ENCODE measurements at regions not wholly inside any gene's neighbourhood (a gene's known extent, or its start where the extent isn't known, plus 50 kb on each side); places are given as distances from the start of the nearest gene placed in this dataset.

DNA sequence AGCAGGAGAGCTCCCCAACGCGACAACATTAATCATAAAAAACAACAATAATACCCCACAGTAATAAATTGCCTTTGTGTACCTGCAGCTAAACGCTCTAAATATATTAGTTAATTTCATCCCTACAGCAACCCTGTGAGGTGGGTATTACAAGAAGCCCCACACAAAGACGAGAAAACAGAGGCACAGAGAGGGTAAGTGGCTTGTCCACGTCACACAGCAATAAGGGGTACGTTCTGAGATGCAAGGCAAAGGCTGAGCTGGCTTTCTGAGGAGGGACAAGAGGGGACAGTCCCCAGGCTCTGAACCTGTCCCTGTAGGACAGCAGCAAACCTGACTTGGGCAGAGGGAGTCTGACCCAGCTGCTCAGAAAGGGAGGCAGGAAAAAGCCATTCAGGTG, 78.2 kb downstream of the NCOR2 start:
- no peak for DNase-seq

DNA sequence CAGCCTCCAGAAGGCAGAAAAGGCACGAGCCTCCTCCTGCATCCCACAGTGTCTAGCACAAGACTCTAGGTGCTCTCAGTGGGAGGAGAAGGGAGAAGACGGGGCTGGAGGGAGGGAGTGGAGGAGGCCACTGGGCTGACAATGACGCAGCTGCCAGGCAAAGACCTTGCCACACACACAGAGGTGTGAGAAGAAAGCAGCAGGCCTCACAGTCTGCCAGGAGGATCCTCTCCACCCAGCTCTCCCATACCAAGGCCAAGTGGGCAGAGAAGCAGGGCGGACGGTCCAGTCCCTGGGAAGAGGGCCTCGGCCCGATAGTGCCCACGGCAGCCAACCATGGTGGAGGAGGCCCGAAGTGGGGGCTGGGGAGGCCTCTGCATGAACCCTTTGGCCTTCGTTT, 78.9 kb downstream of the NCOR2 start:
- no peak for DNase-seq

- DNase-seq: no peak
These were observed 79.6 kb downstream of the NCOR2 start for GRCh38 chr12:124487834-124488165.

DNA sequence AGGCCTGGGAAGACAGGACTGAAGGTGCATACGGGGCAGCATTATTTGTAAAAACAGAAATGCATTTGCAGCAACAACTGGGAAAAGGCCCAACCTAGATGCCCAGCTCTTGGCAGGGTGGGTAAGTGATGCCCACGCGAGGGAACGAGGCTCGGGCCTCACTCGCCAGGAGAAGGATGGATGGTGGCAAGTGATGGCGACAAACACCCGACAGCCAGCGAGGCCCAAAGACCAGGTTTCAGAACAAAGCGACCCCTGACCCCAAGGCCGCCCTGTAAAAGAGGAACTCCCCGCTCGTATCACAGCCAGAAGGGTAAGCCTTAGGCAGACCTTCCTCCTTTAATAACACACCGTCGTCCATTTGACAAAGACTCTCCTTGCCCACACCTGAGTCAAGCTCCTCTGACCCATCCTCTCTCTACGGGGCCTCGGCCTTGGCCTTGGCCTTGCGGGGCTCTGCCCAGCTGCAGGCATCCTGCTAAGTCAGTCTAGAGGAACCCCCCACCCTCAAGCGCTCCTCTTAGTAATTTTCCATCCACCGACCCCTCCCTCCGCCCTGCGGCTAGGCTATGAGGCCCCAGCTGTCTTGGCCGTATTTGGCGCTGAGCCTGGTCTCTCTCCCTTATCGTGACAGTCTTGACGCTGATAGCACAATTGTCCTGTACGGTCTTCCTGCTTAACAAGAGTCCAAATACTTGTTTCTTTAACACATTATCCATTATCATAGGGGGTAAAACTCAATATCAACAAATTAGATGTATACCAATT, 80.2 kb downstream of the NCOR2 start:
- DNase-seq: no peak

- DNase-seq: no peak
These were observed 81.0 kb downstream of the NCOR2 start for GRCh38 chr12:124486346-124486963.

- DNase-seq: no peak
These were observed 82.0 kb downstream of the NCOR2 start for GRCh38 chr12:124485371-124485770.

DNA sequence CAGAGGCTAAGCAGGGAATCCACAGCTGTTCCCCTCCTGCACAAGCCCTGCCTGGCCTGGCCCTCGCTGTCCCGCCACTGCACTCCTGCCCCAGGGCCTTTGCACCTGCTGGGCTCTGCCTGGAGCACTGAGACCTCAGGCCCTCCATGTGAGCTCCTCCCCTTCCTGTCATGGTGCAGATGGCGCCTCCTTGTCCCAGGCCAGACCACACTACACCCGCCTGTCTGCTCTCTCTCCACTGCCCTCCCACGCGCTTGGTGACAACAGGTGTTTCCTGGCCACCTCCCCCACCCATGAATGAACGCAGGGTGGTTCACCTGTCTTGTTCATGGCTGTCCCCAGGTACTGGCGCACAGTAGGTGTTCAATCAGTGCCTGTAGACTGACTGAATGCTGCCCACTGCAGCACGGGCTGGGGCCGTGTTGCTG, 82.9 kb downstream of the NCOR2 start:
- DNase-seq: no peak

GRCh38 chr12:124484067-124484466, 83.3 kb downstream of the NCOR2 start:
- no peak for DNase-seq

GRCh38 chr12:124482901-124483799, 84.3 kb downstream of the NCOR2 start:
- no peak for DNase-seq

GRCh38 chr12:124482567-124482893, 84.9 kb downstream of the NCOR2 start:
- DNase-seq: no peak

DNA sequence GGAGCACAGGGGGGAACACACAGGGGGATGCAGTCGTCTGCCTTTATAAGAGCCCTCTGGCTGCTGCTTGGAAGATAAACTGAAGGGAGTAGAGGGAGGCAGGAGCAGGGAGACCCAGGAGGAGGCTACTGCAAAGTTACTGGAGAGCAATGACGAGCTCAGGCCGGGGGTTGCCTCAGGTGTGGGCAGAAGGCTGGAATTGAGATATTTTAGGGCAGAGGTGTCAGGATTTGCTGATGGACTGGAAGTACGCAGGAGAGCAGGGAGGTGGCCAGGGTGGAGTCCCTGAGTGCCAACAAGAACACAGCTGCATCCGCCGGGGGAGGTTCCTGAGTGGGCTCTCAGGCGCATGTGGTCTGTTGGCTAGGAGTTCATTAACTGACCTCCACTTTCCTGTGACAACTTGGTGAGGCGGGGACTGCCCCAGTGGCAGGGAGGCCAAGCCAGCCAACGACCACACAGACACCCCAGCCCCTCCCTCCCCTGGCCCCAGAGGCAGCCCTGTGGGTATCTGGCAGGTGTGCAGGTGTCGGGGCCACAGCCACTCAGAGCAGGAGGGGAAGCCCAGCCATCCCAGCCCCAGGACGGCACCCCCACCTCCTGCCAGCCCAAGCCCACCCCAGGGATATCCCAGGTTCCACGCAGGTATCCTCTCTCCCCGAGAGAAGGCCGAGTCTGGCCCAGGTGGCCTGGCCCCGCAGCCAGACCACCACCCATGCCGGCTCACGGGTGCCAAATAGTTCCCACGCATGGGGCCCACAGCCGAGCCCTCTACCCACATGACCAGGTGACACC, 85.4 kb downstream of the NCOR2 start:
- DNase-seq: no peak

- no peak for DNase-seq
These were observed 86.1 kb downstream of the NCOR2 start for GRCh38 chr12:124481257-124481750.

GRCh38 chr12:124480469-124481256, 86.7 kb downstream of the NCOR2 start:
- no peak for DNase-seq

DNA sequence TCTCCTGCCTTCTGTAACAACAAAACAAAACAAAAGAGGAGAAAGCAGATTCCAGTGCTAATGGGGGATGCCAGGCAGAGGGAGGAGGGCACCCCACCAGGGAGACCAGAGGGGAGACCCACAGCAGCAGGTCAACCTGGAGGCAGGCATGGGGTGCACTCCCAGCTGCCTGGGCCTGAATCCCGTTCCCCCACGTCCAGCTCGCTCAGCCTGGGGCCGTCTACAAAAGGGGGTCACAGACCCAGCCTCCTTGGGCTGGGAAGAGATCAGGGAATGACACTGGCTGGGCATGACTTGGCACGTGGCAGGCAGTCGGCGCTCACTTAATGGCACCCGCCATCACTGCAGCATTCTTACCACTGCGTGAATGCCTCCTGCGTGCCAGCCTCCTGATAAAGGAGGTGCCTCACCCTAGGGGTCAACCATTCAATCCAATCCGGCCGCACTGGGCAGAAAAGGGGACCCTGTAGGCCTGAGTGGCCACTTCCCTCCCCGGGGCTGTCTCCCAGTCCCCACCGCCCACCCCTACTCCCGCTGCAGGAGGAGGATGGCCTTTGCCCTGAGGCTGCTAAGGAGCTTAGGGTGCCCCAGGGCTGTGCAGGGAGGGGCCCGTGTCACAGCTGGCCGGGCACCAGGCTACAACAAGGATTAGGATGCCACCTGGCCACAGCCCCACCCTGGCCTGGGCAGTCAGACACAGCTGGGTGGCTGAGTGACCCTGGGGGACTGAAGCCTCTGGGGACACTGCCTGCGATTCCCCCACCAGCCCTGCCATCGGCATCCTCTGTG, 87.5 kb downstream of the NCOR2 start:
- no peak for DNase-seq

- no peak for DNase-seq
These were observed 88.3 kb downstream of the NCOR2 start for GRCh38 chr12:124478985-124479645.

DNA sequence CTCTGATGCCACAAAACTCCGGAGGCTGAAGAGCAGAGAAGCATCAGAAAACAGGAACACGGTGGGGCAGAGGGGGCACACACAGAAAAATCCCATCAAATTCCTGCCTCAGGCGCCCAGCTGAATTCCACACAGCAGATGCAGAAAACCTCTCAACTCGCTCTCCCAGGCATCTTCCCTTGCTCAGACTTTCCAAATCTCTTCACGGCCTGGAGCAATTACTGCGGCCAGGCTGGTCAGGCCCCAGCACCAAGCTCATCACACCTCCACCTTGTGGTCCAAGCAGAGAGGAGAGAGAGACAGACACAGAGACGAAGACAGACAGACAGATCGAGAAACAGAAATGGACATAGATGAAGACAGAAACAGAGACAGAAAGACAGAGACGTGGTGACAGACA, 89.0 kb downstream of the NCOR2 start:
- no peak for DNase-seq

DNA sequence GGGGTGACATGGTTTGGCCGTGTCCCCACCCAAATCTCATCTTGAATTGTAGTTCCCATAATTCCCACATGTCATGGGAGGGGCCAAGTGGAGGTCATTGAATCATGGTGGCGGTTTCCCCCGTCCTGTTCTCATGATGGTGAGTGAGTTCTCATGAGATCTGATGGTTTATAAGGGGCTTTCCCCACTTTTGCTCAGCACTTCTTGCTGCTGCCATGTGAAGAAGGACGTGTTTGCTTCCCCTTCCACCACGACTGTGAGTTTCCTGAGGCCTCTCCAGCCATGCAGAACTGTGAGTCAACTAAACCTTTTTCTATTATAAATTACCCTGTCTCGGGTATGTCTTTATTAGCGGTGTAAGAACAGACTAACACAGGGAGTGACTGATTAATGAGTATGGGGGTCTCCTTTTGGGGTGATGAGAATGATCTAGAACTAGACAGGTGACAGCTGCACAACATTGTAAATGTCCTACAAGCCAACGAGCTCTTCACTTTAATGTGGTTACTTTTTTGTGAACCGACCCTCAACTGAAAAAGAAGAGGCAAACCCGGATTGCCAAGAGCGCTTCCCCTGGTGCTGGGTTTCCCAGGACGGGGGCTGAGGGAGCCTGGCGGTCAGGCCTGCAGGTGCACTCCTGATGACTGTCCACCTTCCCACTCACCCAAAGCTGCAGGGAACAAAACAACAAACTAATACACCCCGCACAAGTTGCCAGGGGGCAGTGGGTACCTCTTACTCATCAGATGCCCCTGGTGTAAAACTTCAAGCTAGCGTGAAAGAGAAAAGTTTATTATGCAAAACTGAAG, 90.1 kb downstream of the NCOR2 start:
- no peak for DNase-seq

- no peak for DNase-seq
These were observed 91.4 kb downstream of the NCOR2 start for GRCh38 chr12:124476011-124476400.

- DNase-seq: no peak
These were observed 92.0 kb downstream of the NCOR2 start for GRCh38 chr12:124475295-124476010.

Data from NCI-H748 treated with DMSO at 0.1 percent for 48 hours (cell line).